Sciatic nerve (tissue), 2 donors: ENCODE measurements at regions not wholly inside any gene's neighbourhood (a gene's known extent, or its start where the extent isn't known, plus 50 kb on each side); places are given as distances from the start of the nearest gene placed in this dataset.

Source experiments
- ATAC-seq: fragments of 200-7000 bp; cut with Tn5 transposase; one replicate; pipeline ENCODE4 v1.9.1; 2020; ENCODE audit warnings: mild to moderate bottlenecking, moderate library complexity
- DNase-seq: peaks from one replicate; pipeline ENCODE4 v3.0.0-alpha.2; 2020; ENCODE audit warnings: low spot score
- intact Hi-C: fragments of 100-400 bp; cut with DNase I; formaldehyde crosslinking; loops from one replicate; pipeline ENCODE4 v1.14.2; 2022
- donor health status: DM: no; HTN: no; CAD: no.
- donor health status: DM: no; HTN: no; CAD: no.

GRCh38 chr10:123952099-123952498 is 60.5 kb upstream of the CPXM2 start:
- intact Hi-C loops = no loop called here
- ATAC-seq (no peak), DNase-seq (no peak)

- ATAC-seq (no peak), DNase-seq (no peak)
- intact Hi-C loops = no loop called here
Measured at GRCh38 chr10:123948030-123948823, 56.6 kb upstream of the CPXM2 start.

- ATAC-seq = peak; percentile 65
- DNase-seq = no peak
- intact Hi-C loops = no loop called here
Measured at GRCh38 chr10:123945325-123945920, 53.8 kb upstream of the CPXM2 start.

GRCh38 chr10:123944661-123945060 is 53.1 kb upstream of the CPXM2 start:
- DNase-seq (no peak), ATAC-seq (peak; percentile 45)
- intact Hi-C loops = no loop called here

GRCh38 chr10:123943307-123943706 is 51.7 kb upstream of the CPXM2 start:
- intact Hi-C loops = no loop called here

GRCh38 chr10:123942114-123942861 is 50.7 kb upstream of the CPXM2 start:
- DNase-seq (no peak), ATAC-seq (no peak)
- intact Hi-C loops = no loop called here

More at GRCh38 chr10:123943307-123943706, 51.7 kb upstream of the CPXM2 start:
- ATAC-seq = no peak
- DNase-seq = no peak
